ENCODE measurements at regions not wholly inside any gene's neighbourhood (a gene's known extent, or its start where the extent isn't known, plus 50 kb on each side); places are given as distances from the start of the nearest gene placed in this dataset.

DNA sequence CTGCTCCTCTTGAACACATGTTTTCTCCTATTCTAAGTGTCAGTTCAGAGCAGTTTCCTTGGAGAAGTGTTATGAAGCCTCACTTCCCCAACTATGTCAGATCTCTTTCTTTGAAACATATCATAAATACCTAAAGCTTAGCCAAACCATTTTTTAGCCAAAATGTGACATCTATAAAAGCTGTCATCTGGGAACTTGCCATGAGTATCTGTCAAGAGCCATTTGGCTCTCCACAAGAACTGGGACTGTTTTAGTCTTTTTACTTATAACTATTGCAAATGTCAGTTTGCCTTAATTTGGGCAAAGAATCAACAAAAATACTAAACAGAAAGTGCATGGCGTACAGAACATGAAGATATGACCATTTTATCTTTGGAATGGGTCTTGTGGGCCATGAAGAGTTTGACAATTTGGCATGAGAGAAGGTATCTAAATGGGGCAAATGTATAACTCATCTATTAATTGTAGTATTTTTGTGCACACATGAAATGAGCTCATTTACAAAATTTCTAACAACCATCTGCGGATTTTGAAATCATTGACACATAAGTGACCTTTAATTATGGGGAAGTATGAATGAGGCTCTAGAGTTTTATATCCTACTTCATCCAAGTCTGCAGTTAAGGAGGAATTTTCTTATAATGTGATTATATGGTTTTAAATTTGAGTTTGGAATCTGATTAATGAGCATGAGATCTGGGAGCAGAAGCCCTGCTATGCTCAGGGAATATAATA lies 129.1 kb upstream of the PACRGL start:
- Histone ChIP-seq H3K4me3 (no peak overlapping the region), H3K36me3 (peaks cover 4% of the 10 kb centered on the region), H3K27me3 (no peaks in the 10 kb centered on the region), H3K27ac (no peak overlapping the region), H3K9me3 (no peaks in the 10 kb centered on the region), H3K4me1 (no peaks in the 10 kb centered on the region)
- DNase-seq (no peak), ATAC-seq (no peak)
- intact Hi-C loops (cut with DNase I) = no loop called here
- TF ChIP-seq, protein P1, sequence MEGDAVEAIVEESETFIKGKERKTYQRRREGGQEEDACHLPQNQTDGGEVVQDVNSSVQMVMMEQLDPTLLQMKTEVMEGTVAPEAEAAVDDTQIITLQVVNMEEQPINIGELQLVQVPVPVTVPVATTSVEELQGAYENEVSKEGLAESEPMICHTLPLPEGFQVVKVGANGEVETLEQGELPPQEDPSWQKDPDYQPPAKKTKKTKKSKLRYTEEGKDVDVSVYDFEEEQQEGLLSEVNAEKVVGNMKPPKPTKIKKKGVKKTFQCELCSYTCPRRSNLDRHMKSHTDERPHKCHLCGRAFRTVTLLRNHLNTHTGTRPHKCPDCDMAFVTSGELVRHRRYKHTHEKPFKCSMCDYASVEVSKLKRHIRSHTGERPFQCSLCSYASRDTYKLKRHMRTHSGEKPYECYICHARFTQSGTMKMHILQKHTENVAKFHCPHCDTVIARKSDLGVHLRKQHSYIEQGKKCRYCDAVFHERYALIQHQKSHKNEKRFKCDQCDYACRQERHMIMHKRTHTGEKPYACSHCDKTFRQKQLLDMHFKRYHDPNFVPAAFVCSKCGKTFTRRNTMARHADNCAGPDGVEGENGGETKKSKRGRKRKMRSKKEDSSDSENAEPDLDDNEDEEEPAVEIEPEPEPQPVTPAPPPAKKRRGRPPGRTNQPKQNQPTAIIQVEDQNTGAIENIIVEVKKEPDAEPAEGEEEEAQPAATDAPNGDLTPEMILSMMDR (IDR thresholded peaks at IDR 0.05) = no peak

DNA sequence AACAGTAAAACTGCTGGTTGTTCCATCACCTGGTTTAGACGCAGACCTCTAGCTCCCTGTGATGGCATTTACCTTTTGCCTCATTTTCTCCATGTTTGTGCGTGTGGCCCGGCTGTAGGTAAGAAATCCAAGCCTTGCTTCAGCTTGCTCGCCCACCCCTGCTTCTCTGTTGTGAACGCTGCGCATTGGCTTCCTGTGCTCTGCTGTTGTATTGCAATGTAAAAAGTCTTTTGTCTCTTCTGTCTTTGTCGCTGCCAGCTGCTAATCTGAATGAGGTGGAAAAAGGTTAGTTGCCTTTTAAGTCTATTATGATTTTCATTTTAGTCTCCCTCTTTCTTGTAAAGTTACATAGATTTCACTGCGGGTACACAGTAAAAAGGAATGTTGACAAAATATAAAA lies 127.3 kb upstream of the PACRGL start:
- DNase-seq (no peak), ATAC-seq (no peak)
- Histone ChIP-seq H3K4me1 (no peaks in the 10 kb centered on the region), H3K4me3 (no peak overlapping the region), H3K27me3 (no peaks in the 10 kb centered on the region), H3K27ac (no peak overlapping the region), H3K9me3 (no peaks in the 10 kb centered on the region), H3K36me3 (no peaks in the 10 kb centered on the region)
- TF ChIP-seq, protein P1 (IDR thresholded peaks at IDR 0.05) = no peak
- intact Hi-C loops (cut with DNase I) = no loop called here

DNA sequence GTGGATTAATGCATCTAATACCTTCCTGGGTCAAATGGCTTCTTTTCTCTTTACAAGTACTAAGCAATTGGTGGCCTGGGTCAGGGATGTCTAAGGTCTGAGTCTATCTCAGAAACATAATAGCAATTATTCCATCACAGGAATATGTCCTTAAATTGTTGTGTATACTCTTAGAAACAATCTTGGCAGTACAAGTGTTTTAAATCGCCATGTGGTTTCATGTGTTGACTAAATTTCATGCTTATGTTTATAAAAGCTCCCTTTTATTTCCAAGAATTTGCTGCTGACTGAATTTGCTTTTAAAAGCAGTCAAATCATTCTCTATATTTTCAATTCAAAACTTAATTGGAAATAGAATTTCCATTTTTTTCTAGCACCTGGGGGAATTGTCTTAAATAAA lies 125.3 kb upstream of the PACRGL start:
- Histone ChIP-seq H3K4me3 (no peak overlapping the region), H3K4me1 (no peaks in the 10 kb centered on the region), H3K9me3 (no peaks in the 10 kb centered on the region), H3K27ac (no peak overlapping the region), H3K36me3 (no peaks in the 10 kb centered on the region), H3K27me3 (no peaks in the 10 kb centered on the region)
- no peak for DNase-seq
- intact Hi-C loops (cut with DNase I) = no loop called here
- no peak for ATAC-seq
- TF ChIP-seq, protein P1 (IDR thresholded peaks at IDR 0.05) = no peak

DNA sequence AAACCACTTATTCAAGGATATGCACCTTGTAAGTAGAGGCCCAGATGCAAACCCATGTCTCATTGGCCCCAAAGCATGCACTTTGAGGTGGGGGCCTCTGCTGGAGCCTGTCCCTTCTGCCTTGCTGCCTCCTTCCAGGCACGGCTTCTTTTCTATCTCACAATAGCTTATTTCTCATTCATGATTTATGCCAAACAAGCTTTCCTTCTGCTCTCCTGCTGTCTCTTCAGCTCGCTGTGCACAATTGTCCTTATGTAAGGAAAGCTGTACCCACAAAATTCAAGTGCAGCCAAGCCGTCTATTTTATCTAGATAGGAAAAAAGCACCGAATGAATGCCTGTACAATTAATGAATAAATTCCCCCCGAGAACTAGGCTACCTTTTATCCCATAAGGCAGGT lies 124.8 kb upstream of the PACRGL start:
- no peak for DNase-seq
- no peaks in the 10 kb centered on the region for H3K36me3 ChIP-seq
- H3K27me3 ChIP-seq = no peaks in the 10 kb centered on the region
- H3K4me1 ChIP-seq = no peaks in the 10 kb centered on the region
- H3K27ac ChIP-seq = no peak overlapping the region
- no peak overlapping the region for H3K4me3 ChIP-seq
- intact Hi-C loops (cut with DNase I) = no loop called here
- no peak for ATAC-seq
- TF ChIP-seq, protein P1 (IDR thresholded peaks at IDR 0.05) = no peak
- H3K9me3 ChIP-seq = no peaks in the 10 kb centered on the region

DNA sequence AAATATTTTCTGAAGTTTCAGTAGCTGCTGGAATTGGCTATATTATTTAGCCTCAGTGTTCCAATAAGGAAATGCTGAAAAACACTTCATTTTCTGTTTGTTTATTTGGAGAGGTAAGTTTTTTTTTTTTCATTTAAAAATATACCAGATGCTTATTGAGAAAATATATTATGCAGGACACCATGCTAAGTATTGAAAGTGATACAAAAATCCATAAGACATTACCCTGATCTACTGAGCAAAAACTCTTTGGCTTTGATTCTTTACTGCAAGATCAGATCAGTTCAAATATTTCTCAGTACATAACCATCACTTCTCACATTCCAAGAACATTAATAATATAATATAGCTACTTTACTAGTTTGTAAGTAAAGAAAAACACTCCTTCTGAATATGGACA lies 123.4 kb upstream of the PACRGL start:
- H3K27ac ChIP-seq = no peak overlapping the region
- ATAC-seq (no peak), DNase-seq (no peak)
- TF ChIP-seq, protein P1 (IDR thresholded peaks at IDR 0.05) = no peak
- H3K36me3 ChIP-seq = no peaks in the 10 kb centered on the region
- no peaks in the 10 kb centered on the region for H3K9me3 ChIP-seq
- no peak overlapping the region for H3K4me3 ChIP-seq
- H3K4me1 ChIP-seq = no peaks in the 10 kb centered on the region
- no peaks in the 10 kb centered on the region for H3K27me3 ChIP-seq
- intact Hi-C loops (cut with DNase I) = no loop called here

DNA sequence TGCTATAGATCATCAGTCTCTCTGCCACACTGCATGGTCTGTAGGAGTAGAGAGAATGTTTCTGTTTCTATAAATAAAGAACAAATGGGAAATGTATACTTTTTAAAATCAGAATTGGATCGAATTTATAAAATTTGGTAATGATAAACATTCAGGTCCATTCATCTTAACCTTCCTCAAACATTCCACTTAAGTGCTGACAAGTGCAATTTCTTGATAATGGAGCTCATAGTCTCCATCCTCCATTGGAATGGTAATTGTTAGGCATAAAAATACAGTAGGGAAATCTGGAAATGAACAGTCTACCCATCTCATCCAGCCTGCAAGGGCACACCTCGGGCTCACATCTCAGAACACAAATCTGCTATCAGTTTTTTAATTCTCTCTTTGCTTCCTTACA lies 122.6 kb upstream of the PACRGL start:
- H3K4me3 ChIP-seq = no peak overlapping the region
- H3K27ac ChIP-seq = no peak overlapping the region
- no peaks in the 10 kb centered on the region for H3K9me3 ChIP-seq
- H3K27me3 ChIP-seq = no peaks in the 10 kb centered on the region
- no peaks in the 10 kb centered on the region for H3K4me1 ChIP-seq
- intact Hi-C loops (cut with DNase I) = no loop called here
- DNase-seq = no peak
- TF ChIP-seq, protein P1 (IDR thresholded peaks at IDR 0.05) = no peak
- no peak for ATAC-seq
- H3K36me3 ChIP-seq = no peaks in the 10 kb centered on the region
